CD4-positive, alpha-beta T cell treated with Interleukin-15 for 1 hour (primary cell): ENCODE measurements at regions not wholly inside any gene's neighbourhood (a gene's known extent, or its start where the extent isn't known, plus 50 kb on each side); places are given as distances from the start of the nearest gene placed in this dataset.

Source experiments
- DNase-seq: peaks from one replicate; pipeline ENCODE4 v3.0.0-alpha.2; 2020

GRCh38 chr4:176981074-176981473 lies 188.4 kb upstream of the VEGFC start:
- no peak for DNase-seq

- no peak for DNase-seq
Measured at GRCh38 chr4:176981551-176981950, 188.8 kb upstream of the VEGFC start.

DNA sequence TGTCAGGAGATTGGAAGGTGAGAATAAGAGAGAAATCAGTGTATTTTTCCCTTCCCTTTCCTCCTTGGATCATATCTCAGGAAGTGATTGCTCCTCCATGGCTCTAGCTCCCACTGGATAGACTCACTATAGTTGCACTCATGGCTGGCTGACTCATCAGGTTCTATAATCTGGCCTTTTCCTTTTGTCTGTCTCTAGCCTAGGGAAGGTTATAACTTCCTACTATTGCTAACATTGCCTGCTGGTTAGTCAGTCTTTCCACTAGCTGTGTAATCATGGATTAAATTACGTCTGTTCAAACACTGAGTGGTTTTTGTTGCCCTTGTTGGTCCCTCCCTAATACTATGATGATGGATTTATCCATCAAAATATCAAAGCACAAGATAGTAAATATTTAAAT lies 195.5 kb upstream of the VEGFC start:
- DNase-seq, result no peak

DNA sequence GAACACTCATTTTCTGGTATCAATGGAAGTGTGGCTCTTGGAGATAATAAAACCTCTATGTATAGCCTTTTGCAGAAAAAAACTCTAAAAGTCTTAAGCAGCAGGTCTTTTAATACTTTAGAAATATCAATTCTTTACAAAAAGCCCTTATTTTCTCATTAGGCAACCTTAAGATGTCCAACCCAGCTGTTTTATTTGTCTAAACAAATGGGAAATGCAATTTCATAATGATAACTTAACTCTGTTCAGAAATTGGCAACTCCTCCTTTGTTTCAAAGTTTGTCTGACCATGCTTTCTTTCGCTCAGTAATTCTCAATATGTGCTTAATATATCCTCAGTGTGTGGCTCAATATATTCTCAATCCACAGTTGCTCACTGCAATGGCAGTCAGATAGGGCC lies 196.5 kb upstream of the VEGFC start:
- no peak for DNase-seq

DNA sequence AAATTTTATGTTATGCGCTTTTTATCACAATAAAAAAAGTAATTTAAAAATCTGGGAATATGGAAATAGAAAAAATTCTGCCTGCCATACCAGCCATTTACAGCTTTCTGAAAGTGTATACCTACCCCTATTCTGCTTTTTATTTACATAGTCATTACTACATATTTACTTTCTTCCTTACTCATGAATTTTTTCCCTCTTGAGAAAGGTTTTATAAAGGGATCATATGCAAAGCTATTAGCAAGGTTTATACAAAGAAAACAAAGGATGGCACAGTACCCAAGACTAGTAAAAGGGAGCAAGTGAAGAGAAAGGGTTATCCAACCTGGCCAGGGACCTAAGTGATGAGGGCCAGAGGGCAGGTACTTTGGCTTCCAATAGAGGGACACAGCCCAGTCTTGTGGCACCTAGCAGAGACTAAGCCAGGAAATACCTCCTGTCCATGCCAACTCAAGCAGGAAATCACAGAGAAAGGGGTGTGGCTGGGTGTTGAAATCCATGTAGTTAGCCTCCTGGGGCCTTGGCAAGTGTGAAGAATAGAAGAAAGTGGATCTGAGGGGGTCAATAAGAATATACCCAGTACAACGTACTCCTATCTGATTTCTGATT lies 207.3 kb upstream of the VEGFC start:
- DNase-seq, result no peak

GRCh38 chr4:177001271-177002175 lies 208.8 kb upstream of the VEGFC start:
- no peak for DNase-seq

- DNase-seq, result no peak
Measured at GRCh38 chr4:177005674-177006230, 213.0 kb upstream of the VEGFC start.

DNA sequence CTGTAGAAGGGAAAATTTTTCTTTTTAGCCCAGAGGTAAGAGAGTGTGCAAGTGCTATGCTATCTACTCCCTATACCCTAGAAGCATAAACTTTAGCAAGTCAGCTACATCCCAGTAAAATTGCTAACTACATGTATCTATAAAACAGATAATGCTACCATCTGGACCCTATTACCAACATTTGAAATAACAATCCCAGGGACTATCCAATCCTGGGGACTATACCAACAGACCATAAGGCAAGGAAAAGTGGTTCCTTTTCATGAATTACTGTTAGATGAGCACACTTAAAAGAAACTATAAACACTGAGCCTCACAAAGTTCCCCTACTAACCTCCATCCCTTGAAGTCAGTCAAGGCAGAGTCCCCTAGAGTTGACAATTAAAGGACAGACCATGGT lies 213.6 kb upstream of the VEGFC start:
- DNase-seq, result no peak

GRCh38 chr4:177008071-177008835 lies 215.5 kb upstream of the VEGFC start:
- DNase-seq, result no peak

- DNase-seq, result no peak
Measured at GRCh38 chr4:177008836-177009501, 216.2 kb upstream of the VEGFC start.

DNA sequence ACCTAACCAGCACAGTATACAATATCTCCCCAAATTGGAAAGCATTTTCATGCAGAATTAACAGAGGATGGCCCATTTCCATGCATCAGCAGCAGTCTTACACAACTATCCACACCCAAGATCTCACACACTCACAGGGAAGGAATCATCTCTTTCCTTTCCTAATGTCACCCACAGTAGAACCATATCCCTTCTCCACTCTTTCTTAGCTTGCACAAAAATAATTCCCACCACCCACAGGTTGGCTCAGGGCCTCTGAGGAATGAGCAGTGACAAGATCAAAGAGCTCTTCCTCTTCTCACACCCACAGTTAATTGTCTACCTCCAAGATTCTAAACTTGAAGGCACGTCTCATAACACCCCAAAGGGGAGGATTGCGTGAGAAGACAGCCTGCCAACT lies 217.7 kb upstream of the VEGFC start:
- DNase-seq, result no peak

GRCh38 chr4:177012918-177013545 lies 220.3 kb upstream of the VEGFC start:
- DNase-seq, result no peak

- DNase-seq, result no peak
Measured at GRCh38 chr4:177016541-177017141, 223.9 kb upstream of the VEGFC start.

DNA sequence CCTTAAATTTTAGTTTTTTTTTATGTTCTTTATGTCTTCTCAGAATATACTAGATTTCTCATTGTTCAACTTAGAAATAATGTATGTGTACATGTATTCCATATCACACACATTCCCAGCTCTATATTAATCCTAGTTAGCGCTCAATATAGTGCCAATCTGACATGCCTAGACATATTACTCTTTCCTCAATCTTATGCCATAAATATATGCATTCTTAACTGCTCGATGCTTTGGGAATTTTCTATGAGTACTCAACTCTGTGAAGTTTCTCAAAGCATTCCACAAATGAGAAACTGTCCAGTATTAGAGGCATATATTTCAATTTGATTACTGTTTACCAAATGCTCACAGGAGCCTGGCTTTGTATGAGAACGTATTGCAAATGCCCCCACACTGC lies 231.2 kb upstream of the VEGFC start:
- DNase-seq, result no peak

GRCh38 chr4:177032341-177032740 lies 239.6 kb upstream of the VEGFC start:
- no peak for DNase-seq

GRCh38 chr4:177033135-177033534 lies 240.4 kb upstream of the VEGFC start:
- no peak for DNase-seq

GRCh38 chr4:177033632-177034031 lies 240.9 kb upstream of the VEGFC start:
- no peak for DNase-seq

- DNase-seq, result no peak
Measured at GRCh38 chr4:177041356-177041755, 248.6 kb upstream of the VEGFC start.

- DNase-seq, result no peak
Measured at GRCh38 chr4:177047070-177047850, 254.5 kb upstream of the VEGFC start.

GRCh38 chr4:177047851-177048174 lies 255.1 kb upstream of the VEGFC start:
- no peak for DNase-seq

GRCh38 chr4:177051473-177052060 lies 258.1 kb upstream of the NEIL3 start:
- DNase-seq, result no peak
